Right atrium auricular region (tissue), 2 donors: ENCODE measurements at regions not wholly inside any gene's neighbourhood (a gene's known extent, or its start where the extent isn't known, plus 50 kb on each side); places are given as distances from the start of the nearest gene placed in this dataset.
"Not testable (repeated sequence)": the region's sequence is repeated elsewhere in the genome, so short reads cannot be mapped to it uniquely, and the experiment has no call there.

ENCODE experiments used
- DNase-seq: peaks from one replicate; pipeline ENCODE4 v3.0.0-alpha.2; 2019; ENCODE audit warnings: low spot score
- H3K27ac ChIP-seq, 2 donors: fragments of 200-600 bp; sonication (generic); 1 replicate in 1 of 2; 2 replicates in 1 of 2; pipeline ENCODE4 v1.5.1; 2016 to 2019
- H3K27me3 ChIP-seq, 2 donors: fragments of 200-600 bp; sonication (generic); one replicate each; pipeline versions ENCODE4 v1.5.1 to v1.6.0; 2017 to 2019
- H3K36me3 ChIP-seq: fragments of 200-600 bp; sonication (generic); one replicate; pipeline ENCODE4 v1.5.1; 2016
- H3K4me1 ChIP-seq, 2 donors: fragments of 200-600 bp; sonication (generic); one replicate each; pipeline versions ENCODE4 v1.5.1 to v1.6.0; 2017 to 2019
- H3K4me3 ChIP-seq, 2 donors: fragments of 200-600 bp; sonication (generic); 1 replicate in 1 of 2; 2 replicates in 1 of 2; pipeline ENCODE4 v1.5.1; 2017 to 2019; ENCODE audit warnings: mild to moderate bottlenecking in 1 of 2, moderate library complexity in 1 of 2
- H3K9me3 ChIP-seq, 2 donors: fragments of 200-600 bp; sonication (generic); one replicate each; pipeline ENCODE4 v1.5.1; 2019
- CTCF ChIP-seq, 2 donors: fragments of 200-600 bp; sonication (generic); IDR thresholded peaks; one replicate each; pipeline ENCODE4 v1.5.1; 2019; ENCODE audit warnings: antibody characterized with exemption in 2 of 2

GRCh38 chr3:102036472-102036871 is 187.2 kb downstream of the NFKBIZ start:
- Histone ChIP-seq H3K27ac (no peak overlapping the region), H3K36me3 (no peaks in the 10 kb centered on the region), H3K4me1 (no peaks in the 10 kb centered on the region), H3K9me3 (no peaks in the 10 kb centered on the region), H3K27me3 (no peaks in the 10 kb centered on the region), H3K4me3 (no peak overlapping the region)
- no peak for TF ChIP-seq CTCF (IDR thresholded peaks at IDR 0.05)
- no peak for DNase-seq

- H3K36me3 ChIP-seq = no peaks in the 10 kb centered on the region
- DNase-seq = no peak
- no peaks in the 10 kb centered on the region for H3K27me3 ChIP-seq
- no peak overlapping the region for H3K4me3 ChIP-seq
- H3K4me1 ChIP-seq = no peaks in the 10 kb centered on the region
- no peak overlapping the region for H3K27ac ChIP-seq
- TF ChIP-seq CTCF (IDR thresholded peaks at IDR 0.05) = no peak
- H3K9me3 ChIP-seq = no peaks in the 10 kb centered on the region
Measured at GRCh38 chr3:102037209-102037608, 187.9 kb downstream of the NFKBIZ start.

GRCh38 chr3:102037791-102038190 is 188.5 kb downstream of the NFKBIZ start:
- Histone ChIP-seq H3K4me1 (no peaks in the 10 kb centered on the region), H3K36me3 (no peaks in the 10 kb centered on the region), H3K9me3 (no peaks in the 10 kb centered on the region), H3K27ac (no peak overlapping the region), H3K4me3 (no peak overlapping the region), H3K27me3 (no peaks in the 10 kb centered on the region)
- no peak for TF ChIP-seq CTCF (IDR thresholded peaks at IDR 0.05)
- no peak for DNase-seq

GRCh38 chr3:102038477-102039142 is 189.3 kb downstream of the NFKBIZ start:
- no peak for DNase-seq
- no peak for TF ChIP-seq CTCF (IDR thresholded peaks at IDR 0.05)
- H3K4me1 ChIP-seq = no peaks in the 10 kb centered on the region
- H3K9me3 ChIP-seq = no peaks in the 10 kb centered on the region
- H3K36me3 ChIP-seq = no peaks in the 10 kb centered on the region
- H3K27ac ChIP-seq = no peak overlapping the region
- H3K4me3 ChIP-seq = no peak overlapping the region
- H3K27me3 ChIP-seq = no peaks in the 10 kb centered on the region

- not testable (repeated sequence) for DNase-seq, H3K27me3 ChIP-seq, H3K27ac ChIP-seq, H3K4me1 ChIP-seq, H3K36me3 ChIP-seq, H3K4me3 ChIP-seq, H3K9me3 ChIP-seq
Measured at GRCh38 chr3:102040144-102040543, 190.8 kb downstream of the NFKBIZ start.

- DNase-seq = no peak
- H3K36me3 ChIP-seq = no peaks in the 10 kb centered on the region
- H3K9me3 ChIP-seq = no peaks in the 10 kb centered on the region
- H3K4me3 ChIP-seq = no peak overlapping the region
- no peak overlapping the region for H3K27ac ChIP-seq
- no peak for TF ChIP-seq CTCF (IDR thresholded peaks at IDR 0.05)
- no peaks in the 10 kb centered on the region for H3K4me1 ChIP-seq
- H3K27me3 ChIP-seq = no peaks in the 10 kb centered on the region
Measured at GRCh38 chr3:102053375-102053989, 204.2 kb downstream of the NFKBIZ start.
